CD4-positive, alpha-beta T cell treated with Interleukin-4 for 4 hours (primary cell): ENCODE measurements at regions not wholly inside any gene's neighbourhood (a gene's known extent, or its start where the extent isn't known, plus 50 kb on each side); places are given as distances from the start of the nearest gene placed in this dataset.

Experiments used
- DNase-seq: peaks from one replicate; pipeline ENCODE4 v3.0.0-alpha.2; 2020

GRCh38 chr11:69366591-69366990 is 72.6 kb downstream of the MYEOV start:
- DNase-seq = no peak

GRCh38 chr11:69367211-69367964 is 73.4 kb downstream of the MYEOV start:
- no peak for DNase-seq

GRCh38 chr11:69368119-69368880 is 74.3 kb downstream of the MYEOV start:
- DNase-seq = no peak

- no peak for DNase-seq
These were observed 75.4 kb downstream of the MYEOV start for GRCh38 chr11:69369210-69369825.

GRCh38 chr11:69369945-69370344 is 76.0 kb downstream of the MYEOV start:
- no peak for DNase-seq

GRCh38 chr11:69370984-69371709 is 77.2 kb downstream of the MYEOV start:
- no peak for DNase-seq

GRCh38 chr11:69371731-69372588 is 78.0 kb downstream of the MYEOV start:
- no peak for DNase-seq

GRCh38 chr11:69372589-69373250 is 78.8 kb downstream of the MYEOV start:
- no peak for DNase-seq

GRCh38 chr11:69373251-69373635 is 79.3 kb downstream of the MYEOV start:
- no peak for DNase-seq

- no peak for DNase-seq
These were observed 80.4 kb downstream of the MYEOV start for GRCh38 chr11:69374110-69374945.

GRCh38 chr11:69374946-69375310 is 81.0 kb downstream of the MYEOV start:
- no peak for DNase-seq

GRCh38 chr11:69375316-69376154 is 81.6 kb downstream of the MYEOV start:
- DNase-seq = no peak

- DNase-seq = no peak
These were observed 82.4 kb downstream of the MYEOV start for GRCh38 chr11:69376155-69377028.

- no peak for DNase-seq
These were observed 83.3 kb downstream of the MYEOV start for GRCh38 chr11:69377029-69377952.

- DNase-seq = no peak
These were observed 84.0 kb downstream of the MYEOV start for GRCh38 chr11:69377953-69378302.

GRCh38 chr11:69378303-69379141 is 84.6 kb downstream of the MYEOV start:
- DNase-seq = no peak

GRCh38 chr11:69380451-69380901 is 86.5 kb downstream of the MYEOV start:
- DNase-seq = no peak
